ENCODE measurements at regions not wholly inside any gene's neighbourhood (a gene's known extent, or its start where the extent isn't known, plus 50 kb on each side); places are given as distances from the start of the nearest gene placed in this dataset.

DNA sequence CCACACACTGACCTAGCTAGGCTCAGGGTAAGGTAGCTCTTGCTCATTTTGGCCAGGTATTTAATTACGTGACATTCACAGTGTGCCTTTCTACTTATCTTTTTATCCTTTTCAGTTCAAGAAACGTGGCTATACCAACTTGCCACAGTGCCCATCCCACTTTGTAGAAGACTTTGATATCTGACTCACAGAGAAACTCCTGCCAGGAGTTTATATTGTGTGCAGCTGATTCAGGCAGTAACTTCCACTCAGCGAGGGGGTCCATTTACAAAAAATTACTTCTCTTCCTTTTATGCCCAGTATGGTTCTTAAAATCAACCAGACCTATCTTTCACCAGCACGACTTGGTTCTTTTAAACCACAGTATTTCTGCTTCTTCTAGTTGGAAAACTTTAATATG lies 75.6 kb downstream of the PRL start:
- Histone ChIP-seq H3K27me3 (no peaks in the 10 kb centered on the region), H3K4me3 (no peak overlapping the region), H3K27ac (no peak overlapping the region), H3K4me1 (no peaks in the 10 kb centered on the region), H3K36me3 (no peaks in the 10 kb centered on the region), H3K9me3 (no peaks in the 10 kb centered on the region)
- intact Hi-C loops (cut with DNase I; ENCODE audit: low total_unique reads) = no loop called here
- TF ChIP-seq CTCF (IDR thresholded peaks at IDR 0.05) (no peak), POLR2AphosphoS5 (IDR thresholded peaks at IDR 0.05) (no peak), POLR2A (IDR thresholded peaks at IDR 0.05) (no peak)
- no peak for DNase-seq (ENCODE audit: low spot score in 2 of 2)

DNA sequence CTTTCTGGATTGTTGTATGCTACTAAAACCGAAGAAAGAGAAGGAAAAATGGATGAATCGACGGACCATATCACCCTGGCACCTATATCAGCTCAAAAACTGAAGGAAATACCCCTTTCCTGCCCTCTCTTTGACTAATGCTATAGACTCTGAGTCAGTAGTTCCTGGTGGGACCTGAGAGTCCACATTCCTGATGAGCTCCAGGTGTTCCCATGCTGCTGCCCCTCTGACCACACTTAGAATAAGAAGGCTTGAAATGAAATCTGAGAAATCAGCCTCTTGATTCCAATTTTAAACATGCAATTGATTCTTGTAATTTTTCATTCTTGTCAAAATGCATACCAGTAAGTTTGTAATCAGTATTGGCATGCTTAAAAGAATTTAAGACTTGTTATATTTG lies 75.2 kb downstream of the PRL start:
- Histone ChIP-seq H3K9me3 (no peaks in the 10 kb centered on the region), H3K36me3 (no peaks in the 10 kb centered on the region), H3K4me3 (no peak overlapping the region), H3K4me1 (no peaks in the 10 kb centered on the region), H3K27me3 (no peaks in the 10 kb centered on the region), H3K27ac (no peak overlapping the region)
- DNase-seq (ENCODE audit: low spot score in 2 of 2) = no peak
- intact Hi-C loops (cut with DNase I; ENCODE audit: low total_unique reads) = no loop called here
- TF ChIP-seq POLR2AphosphoS5 (IDR thresholded peaks at IDR 0.05) (no peak), POLR2A (IDR thresholded peaks at IDR 0.05) (no peak), CTCF (IDR thresholded peaks at IDR 0.05) (no peak)

GRCh38 chr6:22222469-22222868 lies 74.4 kb downstream of the PRL start:
- no peaks in the 10 kb centered on the region for H3K36me3 ChIP-seq
- H3K27me3 ChIP-seq = no peaks in the 10 kb centered on the region
- H3K4me1 ChIP-seq = no peaks in the 10 kb centered on the region
- H3K4me3 ChIP-seq = no peak overlapping the region
- TF ChIP-seq POLR2AphosphoS5 (IDR thresholded peaks at IDR 0.05) = no peak
- no peak for TF ChIP-seq CTCF (IDR thresholded peaks at IDR 0.05)
- TF ChIP-seq POLR2A (IDR thresholded peaks at IDR 0.05) = no peak
- intact Hi-C loops (cut with DNase I; ENCODE audit: low total_unique reads) = no loop called here
- no peaks in the 10 kb centered on the region for H3K9me3 ChIP-seq
- DNase-seq (ENCODE audit: low spot score in 2 of 2) = no peak
- no peak overlapping the region for H3K27ac ChIP-seq

- Histone ChIP-seq H3K27me3 (no peaks in the 10 kb centered on the region), H3K36me3 (no peaks in the 10 kb centered on the region), H3K9me3 (no peaks in the 10 kb centered on the region), H3K27ac (peak overlapping the region in 1 of 2 donors; percentile 12), H3K4me1 (no peaks in the 10 kb centered on the region), H3K4me3 (no peak overlapping the region)
- no peak for TF ChIP-seq CTCF (IDR thresholded peaks at IDR 0.05)
- TF ChIP-seq POLR2AphosphoS5 (IDR thresholded peaks at IDR 0.05) = no peak
- TF ChIP-seq POLR2A (IDR thresholded peaks at IDR 0.05) = no peak
- no peak for DNase-seq (ENCODE audit: low spot score in 2 of 2)
- intact Hi-C loops (cut with DNase I; ENCODE audit: low total_unique reads) = no loop called here
These were observed 68.8 kb downstream of the PRL start for GRCh38 chr6:22227824-22228610.

- Histone ChIP-seq H3K9me3 (no peaks in the 10 kb centered on the region), H3K36me3 (no peaks in the 10 kb centered on the region), H3K27me3 (no peaks in the 10 kb centered on the region), H3K4me1 (no peaks in the 10 kb centered on the region), H3K27ac (no peak overlapping the region), H3K4me3 (no peak overlapping the region)
- intact Hi-C loops (cut with DNase I; ENCODE audit: low total_unique reads) = no loop called here
- TF ChIP-seq POLR2AphosphoS5 (IDR thresholded peaks at IDR 0.05) = no peak
- no peak for TF ChIP-seq CTCF (IDR thresholded peaks at IDR 0.05)
- TF ChIP-seq POLR2A (IDR thresholded peaks at IDR 0.05) = no peak
- no peak for DNase-seq (ENCODE audit: low spot score in 2 of 2)
These were observed 65.8 kb downstream of the PRL start for GRCh38 chr6:22231050-22231449.

Data from breast epithelium (tissue), 4 donors.